ENCODE measurements at regions not wholly inside any gene's neighbourhood (a gene's known extent, or its start where the extent isn't known, plus 50 kb on each side); places are given as distances from the start of the nearest gene placed in this dataset.

GRCh38 chr14:63788011-63788933 lies 60.4 kb upstream of the SGPP1 start:
- TF ChIP-seq EZH2phosphoT487 (IDR thresholded peaks at IDR 0.05; ENCODE audit: insufficient read depth, low read depth) (no peak), EZH2 (IDR thresholded peaks at IDR 0.05; ENCODE audit: insufficient read depth, poor library complexity, severe bottlenecking) (no peak)

All from GM23248 (cell line).